ENCODE measurements at regions not wholly inside any gene's neighbourhood (a gene's known extent, or its start where the extent isn't known, plus 50 kb on each side); places are given as distances from the start of the nearest gene placed in this dataset.

- DNase-seq (no peak), ATAC-seq (no peak)
- Histone ChIP-seq H3K9me3 (ENCODE audit: control insufficient read depth, insufficient read depth, low read length) (no peaks in the 10 kb centered on the region), H3K4me3 (ENCODE audit: low read length) (no peak overlapping the region), H3K27me3 (ENCODE audit: control insufficient read depth, insufficient read depth, low read length) (no peaks in the 10 kb centered on the region), H3K36me3 (ENCODE audit: control insufficient read depth, insufficient read depth, low read length) (no peaks in the 10 kb centered on the region), H3K4me1 (ENCODE audit: control insufficient read depth, insufficient read depth, low read length) (no peaks in the 10 kb centered on the region), H3K27ac (ENCODE audit: low read length) (no peak overlapping the region)
- Mint-ChIP-seq H3K27me3 (ENCODE audit: low read depth in 2 of 2) (peaks cover 10 to 47% of the 10 kb centered on the region in 2 donors), H3K27ac (no peak overlapping the region), H3K36me3 (no peaks in the 10 kb centered on the region), H3K4me3 (no peak overlapping the region), H3K4me1 (no peaks in the 10 kb centered on the region), H3K9me3 (no peaks in the 10 kb centered on the region)
- no peak for TF ChIP-seq CTCF (IDR thresholded peaks at IDR 0.05)
- 85% methylated on average over 4 of the region's 4 CpGs for WGBS (ENCODE audit: insufficient coverage)
- intact Hi-C loops (cut with micrococcal nuclease) = no loop called here
These were observed 60.4 kb upstream of the GJA5 start for GRCh38 chr1:147820761-147821297.

- Mint-ChIP-seq H3K4me1 (no peaks in the 10 kb centered on the region), H3K36me3 (no peaks in the 10 kb centered on the region), H3K27ac (no peak overlapping the region), H3K9me3 (no peaks in the 10 kb centered on the region), H3K4me3 (no peak overlapping the region), H3K27me3 (ENCODE audit: low read depth in 2 of 2) (peaks cover 7 to 49% of the 10 kb centered on the region in 2 donors)
- no peak for TF ChIP-seq CTCF (IDR thresholded peaks at IDR 0.05)
- Histone ChIP-seq H3K9me3 (ENCODE audit: control insufficient read depth, insufficient read depth, low read length) (no peaks in the 10 kb centered on the region), H3K4me3 (ENCODE audit: low read length) (no peak overlapping the region), H3K27ac (ENCODE audit: low read length) (no peak overlapping the region), H3K36me3 (ENCODE audit: control insufficient read depth, insufficient read depth, low read length) (no peaks in the 10 kb centered on the region), H3K27me3 (ENCODE audit: control insufficient read depth, insufficient read depth, low read length) (no peaks in the 10 kb centered on the region), H3K4me1 (ENCODE audit: control insufficient read depth, insufficient read depth, low read length) (no peaks in the 10 kb centered on the region)
- DNase-seq (no peak), ATAC-seq (no peak)
- intact Hi-C loops (cut with micrococcal nuclease) = no loop called here
- 82% methylated on average over 2 of the region's 2 CpGs for WGBS (ENCODE audit: insufficient coverage)
These were observed 61.5 kb upstream of the GJA5 start for GRCh38 chr1:147821883-147822282.

- TF ChIP-seq CTCF (IDR thresholded peaks at IDR 0.05) = no peak
- H3K9me3 ChIP-seq (ENCODE audit: control insufficient read depth, insufficient read depth, low read length) = no peaks in the 10 kb centered on the region
- Mint-ChIP-seq H3K4me3 (no peak overlapping the region), H3K9me3 (no peaks in the 10 kb centered on the region), H3K4me1 (no peaks in the 10 kb centered on the region), H3K27me3 (ENCODE audit: low read depth in 2 of 2) (peaks cover 9 to 53% of the 10 kb centered on the region in 2 donors), H3K27ac (no peak overlapping the region), H3K36me3 (no peaks in the 10 kb centered on the region)
- H3K4me3 ChIP-seq (ENCODE audit: low read length) = no peak overlapping the region
- H3K27me3 ChIP-seq (ENCODE audit: control insufficient read depth, insufficient read depth, low read length) = no peaks in the 10 kb centered on the region
- no peak overlapping the region for H3K27ac ChIP-seq (ENCODE audit: low read length)
- intact Hi-C loops (cut with micrococcal nuclease) = no loop called here
- no peak for DNase-seq
- no peaks in the 10 kb centered on the region for H3K4me1 ChIP-seq (ENCODE audit: control insufficient read depth, insufficient read depth, low read length)
- no peaks in the 10 kb centered on the region for H3K36me3 ChIP-seq (ENCODE audit: control insufficient read depth, insufficient read depth, low read length)
- 100% methylated on average over 1 of the region's 1 CpG for WGBS (ENCODE audit: insufficient coverage)
- ATAC-seq = no peak
These were observed 61.9 kb upstream of the GJA5 start for GRCh38 chr1:147822292-147822691.

- ATAC-seq = no peak
- Mint-ChIP-seq H3K9me3 (no peaks in the 10 kb centered on the region), H3K27me3 (ENCODE audit: low read depth in 2 of 2) (peaks cover 10 to 65% of the 10 kb centered on the region in 2 donors), H3K27ac (no peak overlapping the region), H3K36me3 (no peaks in the 10 kb centered on the region), H3K4me3 (no peak overlapping the region), H3K4me1 (no peaks in the 10 kb centered on the region)
- H3K27me3 ChIP-seq (ENCODE audit: control insufficient read depth, insufficient read depth, low read length) = no peaks in the 10 kb centered on the region
- no peak overlapping the region for H3K4me3 ChIP-seq (ENCODE audit: low read length)
- no peaks in the 10 kb centered on the region for H3K36me3 ChIP-seq (ENCODE audit: control insufficient read depth, insufficient read depth, low read length)
- WGBS (ENCODE audit: insufficient coverage) = 100% methylated on average over 1 of the region's 1 CpG
- no peak overlapping the region for H3K27ac ChIP-seq (ENCODE audit: low read length)
- DNase-seq = no peak
- TF ChIP-seq CTCF (IDR thresholded peaks at IDR 0.05) = no peak
- intact Hi-C loops (cut with micrococcal nuclease) = no loop called here
- H3K4me1 ChIP-seq (ENCODE audit: control insufficient read depth, insufficient read depth, low read length) = no peaks in the 10 kb centered on the region
- no peaks in the 10 kb centered on the region for H3K9me3 ChIP-seq (ENCODE audit: control insufficient read depth, insufficient read depth, low read length)
These were observed 63.6 kb upstream of the GJA5 start for GRCh38 chr1:147824001-147824400.

All from natural killer cell (primary cell).